ENCODE measurements at regions not wholly inside any gene's neighbourhood (a gene's known extent, or its start where the extent isn't known, plus 50 kb on each side); places are given as distances from the start of the nearest gene placed in this dataset.

- no peak for DNase-seq
These were observed 400.5 kb upstream of the CDH11 start for GRCh38 chr16:65522412-65522811.

DNA sequence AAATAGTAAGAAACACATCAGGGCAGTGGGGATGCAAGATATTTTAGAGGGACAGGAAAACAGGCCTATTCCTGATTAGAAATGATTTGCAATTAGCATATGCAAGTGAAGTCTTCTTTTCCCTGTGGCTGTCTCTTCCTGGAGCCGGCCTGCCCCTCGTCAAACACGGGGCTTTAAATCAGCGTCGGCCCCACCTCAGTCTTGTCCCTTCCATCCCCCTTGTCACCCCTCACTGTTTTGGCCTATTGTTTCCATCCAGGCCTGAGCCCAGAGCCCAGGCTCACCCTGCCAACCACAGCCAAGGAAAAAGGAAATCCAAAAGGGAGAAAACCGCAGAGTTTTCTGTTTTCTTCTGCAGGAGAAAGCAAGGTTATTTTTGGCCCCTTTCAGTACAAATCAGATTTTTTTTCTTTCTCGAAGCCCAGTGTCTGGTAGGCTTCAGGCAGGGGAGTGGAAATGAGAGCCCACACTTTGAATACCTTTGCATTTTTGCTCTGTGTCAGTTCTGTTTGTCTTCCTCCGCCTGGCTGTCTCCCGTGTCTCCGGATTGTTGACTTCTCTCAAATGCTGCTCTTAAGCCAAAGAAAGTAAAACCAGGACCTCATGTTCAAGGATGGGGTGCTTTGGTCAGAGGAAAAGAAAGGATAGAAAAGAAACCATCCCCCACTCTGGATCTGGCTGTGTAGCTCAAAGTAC is 399.9 kb upstream of the CDH11 start:
- DNase-seq = no peak

DNA sequence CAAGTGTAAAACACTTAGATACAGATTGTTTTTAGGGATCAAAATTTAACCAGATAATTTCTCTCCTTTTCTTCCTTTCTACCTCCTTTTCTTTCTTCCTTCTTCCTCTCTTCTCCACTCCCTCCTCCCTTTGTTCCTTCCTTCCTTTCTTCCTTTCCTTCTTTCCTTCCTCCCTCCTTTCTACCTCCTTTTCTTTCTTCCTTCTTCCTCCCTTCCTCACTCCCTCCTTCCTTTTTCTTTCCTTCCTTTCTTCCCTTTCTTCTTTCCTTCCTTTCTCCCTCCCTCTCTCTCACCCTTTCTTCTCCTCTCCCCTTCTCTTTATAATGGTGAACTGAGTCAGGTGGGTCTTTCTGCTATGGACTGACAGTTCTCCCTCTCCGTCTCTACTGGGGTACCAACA is 397.5 kb upstream of the CDH11 start:
- DNase-seq = no peak

GRCh38 chr16:65515193-65515592 is 393.3 kb upstream of the CDH11 start:
- DNase-seq = no peak

DNA sequence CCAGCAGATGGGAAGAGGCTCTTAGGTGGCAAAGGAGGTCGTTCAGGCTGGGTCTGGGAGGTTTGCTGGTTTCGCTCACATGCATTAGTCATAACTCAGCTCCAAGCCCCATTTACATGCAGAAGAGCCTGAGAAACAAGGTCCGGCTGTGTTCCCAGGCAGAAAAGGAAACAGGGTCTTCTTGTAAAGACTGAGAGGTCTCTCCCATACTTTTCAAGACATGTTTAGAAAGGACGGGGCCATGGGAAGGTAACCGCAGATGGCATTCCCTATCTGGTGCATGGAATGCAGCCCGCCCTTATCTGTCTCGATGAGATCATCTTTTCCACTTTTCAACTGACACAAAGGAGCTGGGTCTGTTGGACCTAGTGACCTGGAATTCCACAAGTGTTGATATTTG is 389.0 kb upstream of the CDH11 start:
- no peak for DNase-seq

GRCh38 chr16:65510241-65510640 is 388.4 kb upstream of the CDH11 start:
- DNase-seq = no peak

DNA sequence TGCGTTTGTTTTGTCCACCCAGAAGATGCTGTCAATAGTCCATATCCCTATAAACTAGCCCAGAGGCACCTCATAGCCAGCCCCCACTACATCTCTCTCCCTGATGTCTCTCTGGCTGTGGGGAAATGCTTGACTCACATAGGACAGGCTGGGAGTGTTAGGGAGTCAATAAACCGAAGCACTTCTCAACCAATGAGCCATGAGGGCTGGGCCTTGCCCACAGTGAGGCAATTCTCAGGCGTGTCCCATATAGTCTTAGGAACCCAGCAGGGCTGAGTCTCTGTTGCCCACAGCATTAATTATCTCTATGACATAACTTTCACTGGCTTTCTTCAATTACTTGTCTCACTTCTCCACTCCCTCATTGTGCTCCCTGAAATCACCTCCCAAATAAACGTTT is 387.3 kb upstream of the CDH11 start:
- no peak for DNase-seq

- no peak for DNase-seq
These were observed 379.1 kb upstream of the CDH11 start for GRCh38 chr16:65500919-65501318.

DNA sequence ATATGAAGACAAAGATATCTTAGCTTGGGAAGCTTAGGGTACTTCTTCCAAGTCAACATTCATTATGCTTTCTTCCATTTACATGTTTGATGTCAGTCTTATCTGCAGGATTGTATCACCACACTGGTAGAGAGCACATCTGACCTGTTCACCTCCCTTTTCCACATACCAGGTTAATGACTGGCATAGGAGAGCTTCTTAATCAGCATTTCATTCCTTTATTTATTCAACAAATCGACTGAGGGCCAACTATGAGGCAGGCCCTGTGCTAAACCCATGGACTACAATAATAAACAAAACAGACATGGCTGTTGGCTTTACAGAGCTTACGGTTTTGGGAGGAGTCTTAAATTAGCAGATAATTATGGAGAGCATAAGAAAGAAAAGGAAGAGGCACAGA is 378.1 kb upstream of the CDH11 start:
- DNase-seq = no peak

DNA sequence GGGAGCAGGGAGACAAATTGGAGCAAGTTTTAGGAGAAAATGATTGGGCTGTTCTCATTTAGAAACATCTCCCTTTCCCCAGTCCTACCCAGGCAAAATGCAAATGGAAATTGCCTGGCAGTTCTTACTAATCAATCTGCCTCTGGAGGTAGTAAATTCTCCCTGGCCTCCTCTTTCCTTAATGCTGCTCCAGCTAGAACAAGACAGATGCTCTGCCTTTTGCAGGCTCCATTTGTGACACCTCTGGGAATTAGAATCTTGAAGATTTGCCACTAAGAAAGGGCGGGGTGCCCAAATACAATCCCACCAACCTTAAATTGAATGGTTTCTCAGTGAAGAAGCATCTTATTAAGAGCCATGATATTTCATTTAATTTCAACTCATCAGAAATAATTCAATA is 377.7 kb upstream of the CDH11 start:
- DNase-seq = no peak

GRCh38 chr16:65497571-65497970 is 375.7 kb upstream of the CDH11 start:
- no peak for DNase-seq

GRCh38 chr16:65495106-65495505 is 373.2 kb upstream of the CDH11 start:
- no peak for DNase-seq

DNA sequence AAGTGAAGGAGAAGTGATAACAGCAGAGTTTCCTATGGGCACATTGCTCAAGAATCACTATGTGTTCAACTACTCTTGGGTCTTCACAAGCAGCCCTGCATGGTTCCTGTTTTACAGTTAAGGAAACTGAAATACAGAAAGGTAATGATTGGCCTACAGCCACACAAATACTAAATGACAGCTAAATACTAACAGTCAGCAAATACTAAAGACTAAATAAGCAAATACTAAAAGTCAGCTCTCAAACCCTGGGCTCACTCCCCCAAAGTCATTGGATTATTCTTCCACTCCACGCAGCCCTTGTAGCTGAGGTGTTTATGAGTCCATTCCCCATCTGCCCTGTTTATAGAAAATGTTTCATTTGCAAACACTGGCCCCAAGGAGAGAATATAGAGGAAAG is 372.7 kb upstream of the CDH11 start:
- DNase-seq = no peak

GRCh38 chr16:65494080-65494479 is 372.2 kb upstream of the CDH11 start:
- DNase-seq = no peak

GRCh38 chr16:65490286-65490685 is 368.4 kb upstream of the CDH11 start:
- DNase-seq = no peak

DNA sequence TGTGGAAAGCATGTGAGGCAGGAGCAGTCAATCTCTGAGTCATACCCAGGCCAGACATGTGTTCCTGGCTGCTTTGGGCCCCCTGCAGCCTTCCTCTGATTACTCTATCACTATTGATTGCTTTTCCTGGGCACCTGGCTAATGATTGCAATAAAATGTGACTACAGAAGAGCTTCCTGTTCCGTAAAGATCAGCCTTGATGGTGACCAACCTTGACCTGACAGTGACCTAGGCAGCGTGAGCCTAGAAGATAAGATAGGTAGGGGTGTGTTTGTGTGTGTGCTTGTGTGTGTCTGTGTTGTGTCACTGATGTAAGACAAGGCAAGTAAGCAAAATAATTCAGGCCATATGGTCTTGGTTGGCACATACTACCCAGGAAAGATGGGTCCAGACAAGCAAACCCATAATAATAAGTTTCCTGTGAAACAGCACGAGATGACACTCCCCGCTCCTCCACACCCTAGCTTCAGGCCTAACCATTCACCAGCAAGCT is 367.7 kb upstream of the CDH11 start:
- DNase-seq = no peak

DNA sequence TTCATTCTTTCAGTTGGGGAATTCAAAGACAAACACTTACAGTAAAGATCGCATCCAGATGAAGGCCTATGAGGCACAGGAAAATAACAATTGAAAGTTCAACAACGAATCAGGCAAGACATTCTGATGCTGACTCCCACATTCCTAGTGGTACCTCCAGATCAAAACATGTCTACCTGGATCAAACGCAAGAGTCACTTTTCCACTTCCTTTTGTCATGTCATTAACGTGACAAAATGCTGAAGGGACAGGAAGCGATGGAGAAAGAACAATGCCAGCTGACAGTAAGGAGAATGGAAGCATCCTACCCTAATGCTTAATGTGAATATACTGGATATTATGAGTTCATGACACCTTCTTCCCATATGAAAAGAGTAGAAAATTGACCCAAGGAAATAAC is 365.4 kb upstream of the CDH11 start:
- no peak for DNase-seq

DNA sequence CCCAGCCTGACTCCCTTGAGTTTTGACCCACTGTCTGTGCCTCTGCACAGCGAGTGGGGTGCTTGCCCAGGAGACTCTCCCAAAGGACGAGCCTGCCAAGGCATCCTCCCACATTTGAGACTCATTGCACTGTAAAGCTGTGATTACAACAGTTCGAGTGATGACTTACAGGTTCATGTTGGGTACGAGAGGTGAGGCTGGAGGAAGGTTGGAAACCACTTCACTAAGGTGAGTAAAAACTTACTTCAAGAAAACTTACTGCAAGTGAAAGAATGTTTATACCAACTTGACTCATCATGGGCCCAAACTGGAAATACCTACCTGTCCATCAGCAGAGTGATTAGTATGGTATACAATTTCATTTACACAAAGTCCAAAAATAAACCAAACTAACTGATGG is 360.1 kb upstream of the CDH11 start:
- no peak for DNase-seq

GRCh38 chr16:65480281-65481091 is 358.6 kb upstream of the CDH11 start:
- DNase-seq = no peak

DNA sequence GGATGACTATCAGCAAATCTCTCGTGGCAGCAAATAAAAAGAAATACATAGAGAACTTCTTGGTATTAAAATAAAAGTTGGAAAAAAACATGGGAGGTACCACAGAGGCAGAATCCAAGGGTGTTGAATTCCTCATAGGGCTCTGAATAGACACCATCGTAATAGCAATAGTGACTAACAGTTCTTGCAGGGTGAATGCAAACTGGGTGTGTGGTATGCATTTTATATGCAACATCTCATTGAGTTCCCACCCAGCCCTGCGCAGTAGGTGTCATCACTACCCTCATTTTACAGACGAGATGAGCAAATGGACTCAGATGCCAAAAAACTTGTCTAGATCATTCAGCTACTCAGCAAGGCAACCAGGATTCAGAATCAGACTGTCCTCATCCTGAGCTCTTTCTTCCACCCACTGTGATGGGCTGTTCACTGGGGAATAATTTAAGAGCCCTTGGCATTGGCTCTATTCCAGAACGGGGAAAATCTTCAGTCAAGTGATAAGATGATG is 354.6 kb upstream of the CDH11 start:
- DNase-seq = no peak

DNA sequence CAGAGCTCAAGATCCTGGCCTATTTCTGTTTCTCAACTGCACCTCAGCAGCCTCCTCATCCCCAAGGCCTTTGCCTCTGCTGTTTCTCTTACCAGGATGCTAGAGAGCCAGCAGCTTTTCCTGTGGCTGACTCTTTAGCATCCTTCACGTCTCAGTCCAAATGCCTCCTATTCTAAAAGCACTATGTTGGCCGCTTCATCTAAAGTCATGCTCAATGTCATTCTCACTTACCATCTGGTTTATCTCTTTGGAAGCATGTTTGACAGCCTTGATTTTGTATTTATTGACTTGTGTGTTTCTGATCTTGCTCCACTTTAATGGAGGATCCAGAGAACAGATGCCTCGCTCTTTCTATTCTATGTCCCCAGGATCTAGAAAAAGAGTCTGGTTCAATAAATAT is 351.8 kb upstream of the CDH11 start:
- no peak for DNase-seq

GRCh38 chr16:65469116-65469515 is 347.3 kb upstream of the CDH11 start:
- no peak for DNase-seq

DNA sequence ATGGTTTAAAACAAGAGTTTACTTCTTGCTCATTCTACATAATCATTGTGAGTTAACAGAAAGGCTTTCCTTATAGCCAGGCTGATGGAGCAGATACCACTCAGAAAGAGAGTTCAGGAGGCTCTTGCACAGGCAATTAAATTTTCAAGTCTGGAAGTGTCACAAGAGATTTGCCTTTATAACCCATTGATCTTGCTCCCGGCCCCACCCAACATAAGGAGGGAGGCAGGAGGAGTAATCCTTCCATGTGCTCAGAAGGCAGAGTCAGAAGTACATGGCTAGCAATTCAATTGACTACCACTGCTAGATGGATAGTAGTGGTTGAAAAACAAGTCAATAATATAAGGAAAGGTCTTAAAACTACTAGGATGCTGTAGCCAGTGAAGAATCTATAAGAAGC is 346.3 kb upstream of the CDH11 start:
- DNase-seq = no peak

GRCh38 chr16:65463652-65464260 is 341.9 kb upstream of the CDH11 start:
- DNase-seq = no peak
